ENCODE measurements at regions not wholly inside any gene's neighbourhood (a gene's known extent, or its start where the extent isn't known, plus 50 kb on each side); places are given as distances from the start of the nearest gene placed in this dataset.
"Not testable (repeated sequence)": the region's sequence is repeated elsewhere in the genome, so short reads cannot be mapped to it uniquely, and the experiment has no call there.

- Mint-ChIP-seq H3K4me3 (no peak overlapping the region), H3K36me3 (ENCODE audit: low read depth) (no peaks in the 10 kb centered on the region), H3K27ac (no peak overlapping the region), H3K4me1 (peaks cover 2% of the 10 kb centered on the region), H3K27me3 (peaks cover 37% of the 10 kb centered on the region)
- DNase-seq, result no peak
- ATAC-seq, result no peak
- H3K9me3 ChIP-seq (ENCODE audit: control insufficient read depth, low read length, poor library complexity, severe bottlenecking), result no peaks in the 10 kb centered on the region
Measured at GRCh38 chr6:8177721-8178120, 75.4 kb upstream of the EEF1E1 start.

- Mint-ChIP-seq H3K27ac (no peak overlapping the region), H3K27me3 (peaks cover 19% of the 10 kb centered on the region), H3K4me1 (no peaks in the 10 kb centered on the region), H3K4me3 (no peak overlapping the region), H3K36me3 (ENCODE audit: low read depth) (no peaks in the 10 kb centered on the region)
- H3K9me3 ChIP-seq (ENCODE audit: control insufficient read depth, low read length, poor library complexity, severe bottlenecking), result no peaks in the 10 kb centered on the region
- no peak for ATAC-seq
- DNase-seq, result no peak
Measured at GRCh38 chr6:8175046-8175777, 72.9 kb upstream of the EEF1E1 start.

GRCh38 chr6:8174571-8174970 lies 72.2 kb upstream of the EEF1E1 start:
- H3K4me1 Mint-ChIP-seq, result no peaks in the 10 kb centered on the region
- H3K9me3 ChIP-seq (ENCODE audit: control insufficient read depth, low read length, poor library complexity, severe bottlenecking), result no peaks in the 10 kb centered on the region
- H3K36me3 Mint-ChIP-seq (ENCODE audit: low read depth), result no peaks in the 10 kb centered on the region
- no peak overlapping the region for H3K27ac Mint-ChIP-seq
- no peak for ATAC-seq
- no peak overlapping the region for H3K4me3 Mint-ChIP-seq
- H3K27me3 Mint-ChIP-seq, result peaks cover 13% of the 10 kb centered on the region
- no peak for DNase-seq

- Mint-ChIP-seq H3K4me1 (no peaks in the 10 kb centered on the region), H3K27me3 (peaks cover 11% of the 10 kb centered on the region), H3K36me3 (ENCODE audit: low read depth) (no peaks in the 10 kb centered on the region), H3K4me3 (no peak overlapping the region), H3K27ac (no peak overlapping the region)
- ATAC-seq, result no peak
- DNase-seq, result no peak
- H3K9me3 ChIP-seq (ENCODE audit: control insufficient read depth, low read length, poor library complexity, severe bottlenecking), result no peaks in the 10 kb centered on the region
Measured at GRCh38 chr6:8172530-8172929, 70.2 kb upstream of the EEF1E1 start.

GRCh38 chr6:8170754-8171153 lies 68.4 kb upstream of the EEF1E1 start:
- H3K4me1 Mint-ChIP-seq, result no peaks in the 10 kb centered on the region
- no peak for ATAC-seq
- no peak overlapping the region for H3K27ac Mint-ChIP-seq
- peaks cover 8% of the 10 kb centered on the region for H3K27me3 Mint-ChIP-seq
- no peaks in the 10 kb centered on the region for H3K9me3 ChIP-seq (ENCODE audit: control insufficient read depth, low read length, poor library complexity, severe bottlenecking)
- no peaks in the 10 kb centered on the region for H3K36me3 Mint-ChIP-seq (ENCODE audit: low read depth)
- H3K4me3 Mint-ChIP-seq, result no peak overlapping the region
- no peak for DNase-seq

GRCh38 chr6:8170245-8170644 lies 67.9 kb upstream of the EEF1E1 start:
- ATAC-seq, result no peak
- Mint-ChIP-seq H3K27me3 (peaks cover 8% of the 10 kb centered on the region), H3K36me3 (ENCODE audit: low read depth) (no peaks in the 10 kb centered on the region), H3K4me1 (no peaks in the 10 kb centered on the region), H3K27ac (no peak overlapping the region), H3K4me3 (no peak overlapping the region)
- DNase-seq, result no peak
- no peaks in the 10 kb centered on the region for H3K9me3 ChIP-seq (ENCODE audit: control insufficient read depth, low read length, poor library complexity, severe bottlenecking)

GRCh38 chr6:8166156-8166555 lies 63.8 kb upstream of the EEF1E1 start:
- H3K27me3 Mint-ChIP-seq, result peaks cover 13% of the 10 kb centered on the region
- no peak for DNase-seq
- H3K4me3 Mint-ChIP-seq, result no peak overlapping the region
- no peaks in the 10 kb centered on the region for H3K9me3 ChIP-seq (ENCODE audit: control insufficient read depth, low read length, poor library complexity, severe bottlenecking)
- ATAC-seq, result no peak
- no peaks in the 10 kb centered on the region for H3K36me3 Mint-ChIP-seq (ENCODE audit: low read depth)
- H3K27ac Mint-ChIP-seq, result no peak overlapping the region
- no peaks in the 10 kb centered on the region for H3K4me1 Mint-ChIP-seq

GRCh38 chr6:8165008-8165407 lies 62.7 kb upstream of the EEF1E1 start:
- H3K4me3 Mint-ChIP-seq; H3K9me3 ChIP-seq (ENCODE audit: control insufficient read depth, low read length, poor library complexity, severe bottlenecking); H3K4me1 Mint-ChIP-seq; ATAC-seq; H3K27ac Mint-ChIP-seq; H3K36me3 Mint-ChIP-seq (ENCODE audit: low read depth); DNase-seq: not testable (repeated sequence)
- H3K27me3 Mint-ChIP-seq, result peaks cover 18% of the 10 kb centered on the region

GRCh38 chr6:8164281-8164680 lies 61.9 kb upstream of the EEF1E1 start:
- peaks cover 23% of the 10 kb centered on the region for H3K27me3 Mint-ChIP-seq
- DNase-seq; H3K27ac Mint-ChIP-seq; H3K9me3 ChIP-seq (ENCODE audit: control insufficient read depth, low read length, poor library complexity, severe bottlenecking); H3K4me3 Mint-ChIP-seq; H3K4me1 Mint-ChIP-seq; ATAC-seq; H3K36me3 Mint-ChIP-seq (ENCODE audit: low read depth): not testable (repeated sequence)

- ATAC-seq, result no peak
- peaks cover 20% of the 10 kb centered on the region for H3K27me3 Mint-ChIP-seq
Measured at GRCh38 chr6:8159966-8160365, 57.6 kb upstream of the EEF1E1 start.

GRCh38 chr6:8157839-8158238 lies 55.5 kb upstream of the EEF1E1 start:
- Mint-ChIP-seq H3K36me3 (ENCODE audit: low read depth) (no peaks in the 10 kb centered on the region), H3K4me1 (no peaks in the 10 kb centered on the region), H3K27me3 (peaks cover 26% of the 10 kb centered on the region), H3K27ac (no peak overlapping the region), H3K4me3 (no peak overlapping the region)
- DNase-seq (no peak), ATAC-seq (no peak)
- no peaks in the 10 kb centered on the region for H3K9me3 ChIP-seq (ENCODE audit: control insufficient read depth, low read length, poor library complexity, severe bottlenecking)

More at GRCh38 chr6:8159966-8160365, 57.6 kb upstream of the EEF1E1 start:
- no peaks in the 10 kb centered on the region for H3K9me3 ChIP-seq (ENCODE audit: control insufficient read depth, low read length, poor library complexity, severe bottlenecking)
- no peak for DNase-seq
- H3K4me3 Mint-ChIP-seq, result no peak overlapping the region
- H3K27ac Mint-ChIP-seq, result no peak overlapping the region
- H3K4me1 Mint-ChIP-seq, result no peaks in the 10 kb centered on the region
- no peaks in the 10 kb centered on the region for H3K36me3 Mint-ChIP-seq (ENCODE audit: low read depth)

GRCh38 chr6:8155259-8156012 lies 53.1 kb upstream of the EEF1E1 start:
- peaks cover 27% of the 10 kb centered on the region for H3K27me3 Mint-ChIP-seq
- no peaks in the 10 kb centered on the region for H3K9me3 ChIP-seq (ENCODE audit: control insufficient read depth, low read length, poor library complexity, severe bottlenecking)
- H3K27ac Mint-ChIP-seq, result no peak overlapping the region
- DNase-seq (no peak), ATAC-seq (no peak)
- H3K4me1 Mint-ChIP-seq, result no peaks in the 10 kb centered on the region
- H3K4me3 Mint-ChIP-seq, result no peak overlapping the region
- no peaks in the 10 kb centered on the region for H3K36me3 Mint-ChIP-seq (ENCODE audit: low read depth)
